Ovary (tissue), 3 donors: ENCODE measurements at regions not wholly inside any gene's neighbourhood (a gene's known extent, or its start where the extent isn't known, plus 50 kb on each side); places are given as distances from the start of the nearest gene placed in this dataset.

ENCODE experiments used
- EP300 ChIP-seq: sonication (generic); formaldehyde crosslinking; IDR thresholded peaks from one replicate; pipeline ENCODE4 v1.6.1; 2017; ENCODE audit warnings: antibody characterized with exemption
- TF ChIP-seq, protein P1 (sequence below), 3 donors: fragments of 450-650 bp in 2 of 3; fragments of 200-600 bp in 1 of 3; IDR thresholded peaks; one replicate each; pipeline versions ENCODE4 v1.5.1 to v1.8.0; 2016 to 2022; ENCODE audit warnings: antibody characterized with exemption in 3 of 3, mild to moderate bottlenecking in 1 of 3
- donor health status: DM: no; HTN: no; CAD: no.

DNA sequence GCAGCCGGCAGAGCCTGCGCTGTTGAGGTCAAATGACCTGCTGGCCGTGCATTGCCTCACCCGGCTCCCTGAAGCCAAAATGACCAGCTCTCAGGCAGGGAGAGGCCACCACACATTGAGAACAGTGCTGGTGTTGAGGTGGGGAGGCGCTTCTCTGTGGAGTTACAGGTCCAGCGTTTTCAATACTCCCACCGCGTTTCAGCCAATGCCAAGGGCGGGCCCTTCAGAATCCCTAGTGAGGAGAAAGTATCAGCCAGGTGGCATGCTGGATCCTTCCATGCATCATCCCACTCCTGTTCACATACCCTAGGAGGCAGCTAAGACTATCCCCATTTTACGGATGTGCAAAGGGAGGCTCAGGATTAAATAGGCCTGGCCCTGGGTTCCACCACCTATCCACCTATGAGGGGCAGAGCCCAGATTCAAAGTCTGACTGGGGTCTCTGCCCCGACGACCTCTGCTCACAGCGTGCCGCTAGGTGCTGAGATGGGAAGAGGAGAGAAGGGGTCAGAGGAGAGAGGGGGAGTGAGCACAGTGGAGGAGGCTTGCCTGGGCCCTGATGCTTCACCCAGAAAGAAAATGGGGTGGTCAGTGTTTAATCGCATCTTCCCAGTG lies 137.6 kb upstream of the ID2 start:
- no peak for TF ChIP-seq EP300
- TF ChIP-seq, protein P1, sequence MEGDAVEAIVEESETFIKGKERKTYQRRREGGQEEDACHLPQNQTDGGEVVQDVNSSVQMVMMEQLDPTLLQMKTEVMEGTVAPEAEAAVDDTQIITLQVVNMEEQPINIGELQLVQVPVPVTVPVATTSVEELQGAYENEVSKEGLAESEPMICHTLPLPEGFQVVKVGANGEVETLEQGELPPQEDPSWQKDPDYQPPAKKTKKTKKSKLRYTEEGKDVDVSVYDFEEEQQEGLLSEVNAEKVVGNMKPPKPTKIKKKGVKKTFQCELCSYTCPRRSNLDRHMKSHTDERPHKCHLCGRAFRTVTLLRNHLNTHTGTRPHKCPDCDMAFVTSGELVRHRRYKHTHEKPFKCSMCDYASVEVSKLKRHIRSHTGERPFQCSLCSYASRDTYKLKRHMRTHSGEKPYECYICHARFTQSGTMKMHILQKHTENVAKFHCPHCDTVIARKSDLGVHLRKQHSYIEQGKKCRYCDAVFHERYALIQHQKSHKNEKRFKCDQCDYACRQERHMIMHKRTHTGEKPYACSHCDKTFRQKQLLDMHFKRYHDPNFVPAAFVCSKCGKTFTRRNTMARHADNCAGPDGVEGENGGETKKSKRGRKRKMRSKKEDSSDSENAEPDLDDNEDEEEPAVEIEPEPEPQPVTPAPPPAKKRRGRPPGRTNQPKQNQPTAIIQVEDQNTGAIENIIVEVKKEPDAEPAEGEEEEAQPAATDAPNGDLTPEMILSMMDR (IDR thresholded peaks at IDR 0.05) = no peak
